Effector memory CD4-positive, alpha-beta T cell (primary cell): ENCODE measurements at regions not wholly inside any gene's neighbourhood (a gene's known extent, or its start where the extent isn't known, plus 50 kb on each side); places are given as distances from the start of the nearest gene placed in this dataset.

Experiments
- DNase-seq, 3 donors: peaks; one replicate each; pipeline ENCODE4 v3.0.0-alpha.2; 2020
- H3K27ac ChIP-seq: 2 replicates; pipeline ENCODE4 v1.7.0; 2013; ENCODE audit warnings: mild to moderate bottlenecking, low read length, moderate library complexity; ENCODE audit not compliant: insufficient read depth, poor library complexity, severe bottlenecking
- H3K27me3 ChIP-seq: replicated peaks from 2 replicates; pipeline ENCODE4 v1.7.0; 2013; ENCODE audit warnings: mild to moderate bottlenecking, low read length; ENCODE audit not compliant: insufficient read depth, control insufficient read depth, poor library complexity, severe bottlenecking
- H3K36me3 ChIP-seq: 2 replicates; pipeline ENCODE4 v1.7.0; 2013; ENCODE audit warnings: mild to moderate bottlenecking, low read length, moderate library complexity; ENCODE audit not compliant: control insufficient read depth, insufficient read depth
- H3K4me1 ChIP-seq: 2 replicates; pipeline ENCODE4 v1.7.0; 2013; ENCODE audit warnings: low read length, mild to moderate bottlenecking; ENCODE audit not compliant: control insufficient read depth, insufficient read depth, poor library complexity, severe bottlenecking
- H3K4me3 ChIP-seq: 2 replicates; pipeline ENCODE4 v1.7.0; 2013; ENCODE audit warnings: low read length, low read depth, mild to moderate bottlenecking; ENCODE audit not compliant: insufficient read depth, poor library complexity, severe bottlenecking
- H3K9me3 ChIP-seq: 2 replicates; pipeline ENCODE4 v1.7.0; 2013; ENCODE audit warnings: mild to moderate bottlenecking, low read length, moderate library complexity; ENCODE audit not compliant: control insufficient read depth

DNA sequence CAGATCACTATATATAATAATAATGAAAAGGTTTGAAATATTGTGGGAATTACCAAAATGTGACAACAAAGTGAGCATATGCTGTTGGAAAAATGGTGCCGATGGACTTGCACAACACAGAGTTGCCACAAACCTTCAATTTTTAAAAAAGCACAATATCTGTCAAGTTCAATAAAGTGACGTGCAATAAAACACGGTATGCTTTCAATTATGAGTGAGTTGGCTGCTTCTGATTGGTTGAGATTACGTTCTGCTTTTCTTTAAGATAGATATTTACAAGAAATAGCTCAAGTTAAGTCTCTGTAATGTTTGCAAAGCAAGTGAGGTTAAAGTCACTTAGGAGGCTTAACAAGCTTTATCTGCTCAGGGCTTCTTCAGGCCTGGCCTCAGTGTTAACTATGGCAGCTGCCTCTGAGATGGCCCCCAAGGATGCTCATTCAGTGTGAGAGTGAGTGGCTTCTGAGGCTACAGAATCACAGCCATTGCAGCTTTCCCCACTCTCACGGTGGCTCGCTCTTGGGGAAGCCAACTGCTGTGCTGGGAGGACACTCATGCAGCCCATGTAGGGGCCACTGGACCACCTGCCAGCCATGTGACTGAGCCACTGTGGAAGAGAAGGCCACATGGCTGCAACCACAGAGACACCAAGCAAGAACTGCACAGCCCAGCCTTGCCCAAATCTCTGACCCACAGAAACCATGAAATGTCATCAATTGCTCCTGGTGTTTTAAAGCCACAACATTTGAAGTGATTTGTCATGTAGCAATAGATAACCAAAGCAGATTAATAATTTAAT is 78.3 kb upstream of the TMEM72 start:
- H3K36me3 ChIP-seq = no peaks in the 10 kb centered on the region

DNA sequence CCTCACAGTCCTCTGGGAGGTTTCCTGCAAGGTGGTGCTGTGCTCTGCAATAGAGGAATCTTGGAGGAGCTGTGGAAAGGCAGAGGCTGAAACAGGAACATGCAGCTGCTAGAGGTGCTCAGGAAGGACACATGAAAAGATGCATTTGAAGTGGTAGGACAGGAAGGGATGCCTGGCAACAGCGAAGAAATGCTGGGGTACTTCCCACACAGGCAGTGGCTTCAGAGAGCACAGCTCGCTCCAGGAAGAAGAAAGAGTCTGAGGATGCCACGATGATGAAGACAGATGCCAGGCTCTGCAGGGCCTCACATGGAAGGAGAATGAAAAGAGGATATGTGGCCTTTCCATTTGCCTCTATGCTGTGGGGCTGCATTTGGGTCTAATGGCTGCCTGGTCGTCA is 77.0 kb upstream of the TMEM72 start:
- Histone ChIP-seq H3K36me3 (no peaks in the 10 kb centered on the region), H3K4me3 (no peak overlapping the region), H3K4me1 (no peaks in the 10 kb centered on the region), H3K27me3 (no peaks in the 10 kb centered on the region), H3K9me3 (no peaks in the 10 kb centered on the region), H3K27ac (no peak overlapping the region)
- DNase-seq = no peak

More for the DNA sequence above, 78.3 kb upstream of the TMEM72 start:
- Histone ChIP-seq H3K4me3 (no peak overlapping the region), H3K27me3 (no peaks in the 10 kb centered on the region), H3K27ac (no peak overlapping the region), H3K9me3 (no peaks in the 10 kb centered on the region), H3K4me1 (no peaks in the 10 kb centered on the region)
- no peak for DNase-seq

DNA sequence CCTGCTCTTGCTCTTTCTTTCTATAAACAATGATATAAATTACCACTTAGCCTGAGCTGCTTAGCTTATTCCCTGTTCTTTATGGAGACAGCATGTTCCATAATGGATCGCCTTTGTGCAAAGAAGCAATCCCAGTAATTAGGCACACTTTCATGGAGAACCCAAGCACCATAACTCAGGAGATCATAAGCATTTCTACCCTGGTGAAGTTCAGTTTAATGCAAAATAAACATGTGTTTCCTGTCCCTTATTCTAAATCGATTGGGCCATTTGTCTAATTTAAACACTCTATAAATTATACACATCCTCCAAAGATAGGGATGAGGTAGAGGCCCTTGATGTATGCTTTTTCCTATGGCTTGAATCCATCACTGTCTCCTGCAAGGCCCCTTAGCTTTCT is 75.8 kb upstream of the TMEM72 start:
- H3K9me3 ChIP-seq = no peaks in the 10 kb centered on the region
- H3K36me3 ChIP-seq = no peaks in the 10 kb centered on the region
- no peak for DNase-seq
- no peaks in the 10 kb centered on the region for H3K27me3 ChIP-seq
- H3K27ac ChIP-seq = no peak overlapping the region
- H3K4me3 ChIP-seq = no peak overlapping the region
- no peaks in the 10 kb centered on the region for H3K4me1 ChIP-seq

DNA sequence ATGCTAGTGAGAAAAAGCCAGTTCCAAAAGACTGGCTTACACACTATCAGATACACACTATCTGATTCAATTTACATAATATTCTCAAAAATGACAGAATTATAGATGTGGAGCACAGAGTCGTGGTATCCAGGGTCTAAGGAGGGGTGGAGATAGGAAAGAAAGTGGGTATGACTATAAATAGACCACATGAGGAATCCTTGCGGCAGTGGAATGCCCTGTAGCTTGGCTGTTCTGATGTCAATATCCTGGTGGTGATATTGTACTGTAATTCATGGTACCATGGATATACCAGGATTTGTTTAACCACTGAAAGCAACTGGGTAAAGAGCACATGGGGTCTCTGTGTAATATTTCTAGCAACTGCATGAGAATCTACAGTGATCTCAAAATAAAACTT is 67.7 kb upstream of the TMEM72 start:
- DNase-seq = no peak
- no peaks in the 10 kb centered on the region for H3K4me1 ChIP-seq

DNA sequence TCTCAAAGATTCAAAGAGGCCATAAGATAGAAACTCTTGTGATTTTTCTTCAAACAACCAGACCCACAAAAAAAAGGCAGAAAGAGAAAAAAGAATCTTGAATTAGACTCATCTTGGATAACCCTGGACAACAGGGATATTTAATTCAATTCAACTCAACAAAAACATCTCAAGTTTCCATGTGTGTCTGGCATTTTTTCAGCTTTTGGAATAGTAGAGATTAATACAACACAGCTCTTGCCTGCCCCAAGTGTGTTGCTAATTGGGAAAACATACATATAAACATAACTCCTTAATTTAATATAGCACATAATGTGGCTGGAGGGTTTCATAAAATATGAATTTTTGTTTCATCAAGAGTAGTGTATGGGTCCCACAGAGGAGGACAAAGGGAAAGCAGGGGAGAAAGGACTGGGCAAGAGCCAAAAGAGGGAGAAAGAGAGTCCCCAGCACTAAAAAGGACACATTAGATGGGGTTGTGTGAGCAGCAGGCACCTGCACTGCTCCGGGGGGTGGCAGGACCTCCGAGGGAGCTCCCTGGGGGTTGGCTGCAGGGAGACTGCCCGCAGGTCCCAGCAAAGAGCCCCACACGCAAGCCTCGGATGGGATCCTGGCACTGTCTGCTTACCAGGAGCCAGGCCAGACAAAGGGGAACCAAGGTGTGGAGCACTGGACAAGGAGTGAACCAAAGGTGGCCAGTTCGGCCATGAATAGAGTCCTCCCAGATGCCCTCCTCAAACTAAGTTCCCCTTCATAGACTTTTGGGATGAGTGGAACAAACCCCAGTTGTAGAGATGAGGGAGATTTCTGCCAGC is 65.6 kb upstream of the TMEM72 start:
- DNase-seq = no peak
- Histone ChIP-seq H3K4me1 (no peaks in the 10 kb centered on the region), H3K36me3 (no peaks in the 10 kb centered on the region), H3K4me3 (no peak overlapping the region), H3K27me3 (no peaks in the 10 kb centered on the region), H3K9me3 (no peaks in the 10 kb centered on the region), H3K27ac (no peak overlapping the region)

More for the DNA sequence above, 67.7 kb upstream of the TMEM72 start:
- no peaks in the 10 kb centered on the region for H3K9me3 ChIP-seq
- H3K27ac ChIP-seq = no peak overlapping the region
- no peak overlapping the region for H3K4me3 ChIP-seq
- H3K36me3 ChIP-seq = no peaks in the 10 kb centered on the region
- no peaks in the 10 kb centered on the region for H3K27me3 ChIP-seq

DNA sequence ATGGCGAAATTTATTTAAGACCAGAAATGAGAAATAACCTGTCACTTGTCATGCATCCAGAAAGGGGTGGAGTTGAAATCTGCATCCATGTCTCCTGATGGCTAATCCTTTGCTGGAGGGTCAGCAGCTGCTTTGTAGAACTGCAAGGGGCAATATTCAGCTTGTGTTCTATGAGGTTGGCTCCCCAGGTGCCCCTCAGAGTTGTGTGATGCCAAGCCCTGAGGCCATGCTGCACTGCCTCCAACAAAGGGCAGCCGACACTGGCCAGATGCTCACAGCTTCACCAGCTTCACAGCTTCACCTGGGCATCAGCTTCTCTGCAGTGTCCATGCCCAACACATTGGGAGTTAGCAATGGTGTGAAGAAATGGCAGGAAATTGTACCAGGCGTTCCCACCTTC is 64.0 kb upstream of the TMEM72 start:
- H3K27ac ChIP-seq = no peak overlapping the region
- no peaks in the 10 kb centered on the region for H3K27me3 ChIP-seq
- no peak overlapping the region for H3K4me3 ChIP-seq
- H3K36me3 ChIP-seq = no peaks in the 10 kb centered on the region
- no peak for DNase-seq
- H3K4me1 ChIP-seq = no peaks in the 10 kb centered on the region
- H3K9me3 ChIP-seq = no peaks in the 10 kb centered on the region

DNA sequence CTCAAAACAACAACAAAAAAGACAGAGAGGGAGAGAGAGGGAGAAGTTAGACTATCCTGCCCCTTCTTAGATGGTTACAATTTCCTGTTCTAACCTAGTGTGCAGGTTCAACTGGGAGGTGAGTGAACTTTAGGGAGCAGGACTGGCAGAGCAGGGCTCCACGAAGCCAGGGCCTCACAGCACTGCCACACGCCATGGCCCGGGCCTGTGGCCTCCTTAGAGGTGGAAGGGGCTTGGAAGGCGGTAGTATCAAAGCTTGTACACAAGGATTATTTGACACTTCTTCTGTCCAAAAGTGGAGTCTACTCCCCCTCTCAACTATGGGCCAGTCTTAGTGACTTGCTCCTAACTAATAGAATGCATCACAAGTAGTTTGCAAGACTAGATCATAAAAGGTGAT is 62.9 kb upstream of the TMEM72 start:
- Histone ChIP-seq H3K36me3 (no peaks in the 10 kb centered on the region), H3K27me3 (no peaks in the 10 kb centered on the region), H3K4me1 (no peaks in the 10 kb centered on the region), H3K4me3 (no peak overlapping the region), H3K27ac (no peak overlapping the region), H3K9me3 (no peaks in the 10 kb centered on the region)
- no peak for DNase-seq

DNA sequence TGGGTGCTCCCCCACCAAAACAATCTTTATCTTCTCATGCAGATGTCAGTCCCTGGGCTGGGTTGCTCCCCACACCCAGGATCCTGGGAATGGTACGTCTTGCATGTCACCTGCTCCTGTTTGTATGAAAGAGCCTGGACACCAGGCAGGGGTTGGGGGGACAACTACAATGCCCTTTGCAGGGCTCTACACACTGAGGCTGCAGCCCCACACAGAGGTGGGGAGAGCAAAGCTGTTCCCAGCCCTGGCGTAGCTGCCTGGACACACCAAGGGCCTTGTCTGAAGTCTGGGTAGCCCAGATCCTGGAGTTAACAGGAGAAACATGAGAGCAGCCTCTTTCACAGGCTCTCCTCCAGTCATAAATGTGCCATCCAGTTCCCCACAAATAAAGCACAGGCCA is 61.2 kb upstream of the TMEM72 start:
- DNase-seq = no peak
- Histone ChIP-seq H3K27ac (no peak overlapping the region), H3K4me3 (no peak overlapping the region), H3K9me3 (no peaks in the 10 kb centered on the region), H3K36me3 (no peaks in the 10 kb centered on the region), H3K27me3 (no peaks in the 10 kb centered on the region), H3K4me1 (no peaks in the 10 kb centered on the region)

DNA sequence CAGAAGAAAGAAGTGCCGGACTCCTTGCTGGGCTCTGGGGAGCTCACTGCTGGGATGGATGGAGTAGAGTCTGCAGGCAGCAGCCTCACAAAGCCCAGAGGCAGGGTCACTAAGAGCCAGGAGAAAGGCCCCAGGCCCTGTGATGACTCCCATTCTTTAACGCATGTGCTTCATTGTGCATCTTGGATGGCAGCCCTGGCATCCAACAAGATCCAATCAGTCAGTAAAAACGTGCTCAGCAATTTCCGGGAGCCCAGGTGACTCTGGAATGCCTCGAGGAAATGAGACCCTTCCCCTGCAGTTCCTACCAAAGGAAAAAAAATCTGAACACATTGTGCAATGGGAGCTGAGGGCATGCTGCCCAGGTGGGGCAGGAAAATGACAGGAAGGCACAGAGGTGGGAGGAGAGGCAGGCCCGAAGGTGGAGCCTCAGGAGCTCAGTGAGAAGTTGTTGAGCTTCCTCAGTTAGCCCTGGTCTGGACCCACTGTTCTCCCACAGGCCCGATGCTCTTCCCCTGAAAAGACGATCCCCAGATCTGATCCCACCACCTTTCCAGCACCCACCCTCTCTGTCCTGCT is 60.7 kb upstream of the TMEM72 start:
- Histone ChIP-seq H3K9me3 (no peaks in the 10 kb centered on the region), H3K36me3 (no peaks in the 10 kb centered on the region), H3K4me3 (no peak overlapping the region), H3K27me3 (no peaks in the 10 kb centered on the region), H3K4me1 (no peaks in the 10 kb centered on the region), H3K27ac (no peak overlapping the region)
- no peak for DNase-seq

DNA sequence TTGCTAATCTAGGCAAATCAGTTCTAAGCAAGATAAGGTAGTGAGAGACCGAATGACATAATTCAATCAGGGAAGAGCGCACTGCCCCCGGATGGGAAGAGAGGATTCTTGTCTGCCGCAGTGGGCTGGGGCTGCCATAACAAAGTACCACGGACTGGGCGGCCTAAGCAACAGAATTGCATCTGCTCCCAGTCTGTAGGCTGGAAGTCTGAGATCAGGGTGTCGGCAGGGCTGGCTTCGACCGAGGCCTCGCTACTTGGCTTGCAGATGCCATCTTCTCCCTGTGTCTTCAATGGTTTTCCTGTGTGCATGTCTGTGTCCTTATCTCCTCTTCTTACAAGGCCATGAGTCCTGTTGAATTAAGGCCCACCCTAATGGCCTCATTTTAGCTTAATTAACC is 59.7 kb upstream of the TMEM72 start:
- Histone ChIP-seq H3K36me3 (no peaks in the 10 kb centered on the region), H3K4me1 (no peaks in the 10 kb centered on the region), H3K27ac (no peak overlapping the region), H3K27me3 (no peaks in the 10 kb centered on the region), H3K9me3 (no peaks in the 10 kb centered on the region), H3K4me3 (no peak overlapping the region)
- DNase-seq = no peak
